Fibroblast of villous mesenchyme (primary cell): ENCODE measurements at regions not wholly inside any gene's neighbourhood (a gene's known extent, or its start where the extent isn't known, plus 50 kb on each side); places are given as distances from the start of the nearest gene placed in this dataset.

Experiments used
- DNase-seq: peaks from one replicate; pipeline ENCODE4 v3.0.0-alpha.2; 2010; ENCODE audit warnings: low read depth
- H3K4me3 ChIP-seq: 2 replicates; pipeline ENCODE4 v1.5.1; 2011; ENCODE audit warnings: low read depth, mild to moderate bottlenecking, low read length
- CTCF ChIP-seq: IDR thresholded peaks from 2 replicates; pipeline ENCODE4 v1.5.1; 2012; ENCODE audit warnings: low read depth, mild to moderate bottlenecking, low read length; ENCODE audit not compliant: insufficient read depth

GRCh38 chr4:43425206-43425605, 532.7 kb downstream of the GRXCR1 start:
- H3K4me3 ChIP-seq = no peak overlapping the region
- DNase-seq = no peak
- TF ChIP-seq CTCF = no peak

GRCh38 chr4:43435291-43435690, 542.8 kb downstream of the GRXCR1 start:
- no peak overlapping the region for H3K4me3 ChIP-seq
- no peak for DNase-seq
- no peak for TF ChIP-seq CTCF

GRCh38 chr4:43452948-43453347, 560.4 kb downstream of the GRXCR1 start:
- TF ChIP-seq CTCF = no peak
- no peak for DNase-seq
- no peak overlapping the region for H3K4me3 ChIP-seq

- DNase-seq = peak; percentile 56
- TF ChIP-seq CTCF = no peak
- no peak overlapping the region for H3K4me3 ChIP-seq
These were observed 563.9 kb downstream of the GRXCR1 start for GRCh38 chr4:43456383-43456782.

- DNase-seq = peak; percentile 48
These were observed 565.4 kb downstream of the GRXCR1 start for GRCh38 chr4:43457866-43458265.

GRCh38 chr4:43458293-43458692, 565.8 kb downstream of the GRXCR1 start:
- DNase-seq = no peak

More at GRCh38 chr4:43457866-43458265, 565.4 kb downstream of the GRXCR1 start:
- H3K4me3 ChIP-seq = no peak overlapping the region
- TF ChIP-seq CTCF = no peak

More at GRCh38 chr4:43458293-43458692, 565.8 kb downstream of the GRXCR1 start:
- no peak for TF ChIP-seq CTCF
- no peak overlapping the region for H3K4me3 ChIP-seq
